B cell (primary cell): ENCODE measurements at regions not wholly inside any gene's neighbourhood (a gene's known extent, or its start where the extent isn't known, plus 50 kb on each side); places are given as distances from the start of the nearest gene placed in this dataset.

Experiments used
- CTCF ChIP-seq: fragments of 200-600 bp; IDR thresholded peaks from one replicate; pipeline ENCODE4 v1.8.0; 2022; ENCODE audit warnings: antibody characterized with exemption, mild to moderate bottlenecking
- EZH2 ChIP-seq: IDR thresholded peaks from 2 replicates; pipeline ENCODE4 v1.6.1; 2012; ENCODE audit warnings: borderline replicate concordance, low read depth, mild to moderate bottlenecking, moderate library complexity, low read length; ENCODE audit not compliant: insufficient read depth, poor library complexity, severe bottlenecking

GRCh38 chr16:5639531-5639930 is 541.9 kb upstream of the EEF2KMT start:
- TF ChIP-seq CTCF, result no peak
- no peak for TF ChIP-seq EZH2
